ENCODE measurements at regions not wholly inside any gene's neighbourhood (a gene's known extent, or its start where the extent isn't known, plus 50 kb on each side); places are given as distances from the start of the nearest gene placed in this dataset.

GRCh38 chrX:43224496-43224895 lies 431.6 kb upstream of the MAOA start:
- TF ChIP-seq CTCF (conservative IDR thresholded peaks at IDR 0.05; ENCODE audit: low read length) (no peak), EZH2phosphoT487 (IDR thresholded peaks at IDR 0.05; ENCODE audit: borderline replicate concordance, low read depth, low read length) (no peak)
